BE2C (cell line): ENCODE measurements at regions not wholly inside any gene's neighbourhood (a gene's known extent, or its start where the extent isn't known, plus 50 kb on each side); places are given as distances from the start of the nearest gene placed in this dataset.

ENCODE experiments used
- DNase-seq: peaks from one replicate; pipeline ENCODE4 v3.0.0-alpha.2; 2020
- H3K27me3 ChIP-seq: fragments of 250-450 bp; sonication (Bioruptor Pico); 2 replicates; pipeline ENCODE4 v1.5.1; 2020; ENCODE audit warnings: mild to moderate bottlenecking
- H3K36me3 ChIP-seq: fragments of 250-450 bp; sonication (Bioruptor Pico); 2 replicates; pipeline ENCODE4 v1.5.1; 2020; ENCODE audit warnings: mild to moderate bottlenecking
- H3K4me1 ChIP-seq: fragments of 250-450 bp; sonication (Bioruptor Pico); 2 replicates; pipeline ENCODE4 v1.5.1; 2020
- H3K4me3 ChIP-seq: 2 replicates; pipeline ENCODE4 v1.5.1; 2011; ENCODE audit warnings: low read depth, low read length
- H3K9me3 ChIP-seq: fragments of 250-450 bp; sonication (Bioruptor Pico); 2 replicates; pipeline ENCODE4 v1.5.1; 2020
- CTCF ChIP-seq: IDR thresholded peaks from 2 replicates; pipeline ENCODE4 v1.5.1; 2012; ENCODE audit warnings: mild to moderate bottlenecking, low read depth, low read length

- DNase-seq = no peak
- TF ChIP-seq CTCF = no peak
- H3K36me3 ChIP-seq = no peaks in the 10 kb centered on the region
- H3K9me3 ChIP-seq = no peaks in the 10 kb centered on the region
- no peak overlapping the region for H3K4me3 ChIP-seq
- H3K4me1 ChIP-seq = peaks cover 11% of the 10 kb centered on the region
- no peaks in the 10 kb centered on the region for H3K27me3 ChIP-seq
Observed at GRCh38 chr21:26404288-26404687, 168.8 kb downstream of the CYYR1 start.

- H3K27me3 ChIP-seq = no peaks in the 10 kb centered on the region
- H3K9me3 ChIP-seq = no peaks in the 10 kb centered on the region
- no peaks in the 10 kb centered on the region for H3K36me3 ChIP-seq
- DNase-seq = no peak
- peaks cover 6% of the 10 kb centered on the region for H3K4me1 ChIP-seq
- no peak for TF ChIP-seq CTCF
- no peak overlapping the region for H3K4me3 ChIP-seq
Observed at GRCh38 chr21:26403321-26403720, 169.8 kb downstream of the CYYR1 start.

GRCh38 chr21:26397545-26397944 lies 175.5 kb downstream of the CYYR1 start:
- Histone ChIP-seq H3K4me3 (no peak overlapping the region), H3K4me1 (no peaks in the 10 kb centered on the region; the same call in 1 of the 2 replicates), H3K27me3 (no peaks in the 10 kb centered on the region), H3K36me3 (no peaks in the 10 kb centered on the region), H3K9me3 (no peaks in the 10 kb centered on the region)
- DNase-seq = no peak
- no peak for TF ChIP-seq CTCF

- peaks cover 8% of the 10 kb centered on the region; the same call in 1 of the 2 replicates for H3K4me1 ChIP-seq
- no peaks in the 10 kb centered on the region for H3K9me3 ChIP-seq
- H3K4me3 ChIP-seq = no peak overlapping the region
- H3K27me3 ChIP-seq = no peaks in the 10 kb centered on the region
- TF ChIP-seq CTCF = no peak
- H3K36me3 ChIP-seq = no peaks in the 10 kb centered on the region
- no peak for DNase-seq
Observed at GRCh38 chr21:26394341-26394740, 178.7 kb downstream of the CYYR1 start.

GRCh38 chr21:26391166-26391565 lies 181.9 kb downstream of the CYYR1 start:
- H3K27me3 ChIP-seq = no peaks in the 10 kb centered on the region
- H3K4me1 ChIP-seq = peaks cover 18% of the 10 kb centered on the region
- TF ChIP-seq CTCF = no peak
- no peak for DNase-seq
- H3K36me3 ChIP-seq = no peaks in the 10 kb centered on the region
- H3K4me3 ChIP-seq = no peak overlapping the region
- no peaks in the 10 kb centered on the region for H3K9me3 ChIP-seq

GRCh38 chr21:26389971-26390641 lies 183.0 kb downstream of the CYYR1 start:
- DNase-seq = no peak
- no peak overlapping the region for H3K4me3 ChIP-seq

More at GRCh38 chr21:26389971-26390641, 183.0 kb downstream of the CYYR1 start:
- Histone ChIP-seq H3K36me3 (no peaks in the 10 kb centered on the region), H3K4me1 (peaks cover 18% of the 10 kb centered on the region), H3K9me3 (no peaks in the 10 kb centered on the region), H3K27me3 (no peaks in the 10 kb centered on the region)
- TF ChIP-seq CTCF = no peak
